ENCODE measurements at regions not wholly inside any gene's neighbourhood (a gene's known extent, or its start where the extent isn't known, plus 50 kb on each side); places are given as distances from the start of the nearest gene placed in this dataset.

GRCh38 chr6:67411036-67411435, 1224.0 kb upstream of the ADGRB3 start:
- TF ChIP-seq, protein P1, sequence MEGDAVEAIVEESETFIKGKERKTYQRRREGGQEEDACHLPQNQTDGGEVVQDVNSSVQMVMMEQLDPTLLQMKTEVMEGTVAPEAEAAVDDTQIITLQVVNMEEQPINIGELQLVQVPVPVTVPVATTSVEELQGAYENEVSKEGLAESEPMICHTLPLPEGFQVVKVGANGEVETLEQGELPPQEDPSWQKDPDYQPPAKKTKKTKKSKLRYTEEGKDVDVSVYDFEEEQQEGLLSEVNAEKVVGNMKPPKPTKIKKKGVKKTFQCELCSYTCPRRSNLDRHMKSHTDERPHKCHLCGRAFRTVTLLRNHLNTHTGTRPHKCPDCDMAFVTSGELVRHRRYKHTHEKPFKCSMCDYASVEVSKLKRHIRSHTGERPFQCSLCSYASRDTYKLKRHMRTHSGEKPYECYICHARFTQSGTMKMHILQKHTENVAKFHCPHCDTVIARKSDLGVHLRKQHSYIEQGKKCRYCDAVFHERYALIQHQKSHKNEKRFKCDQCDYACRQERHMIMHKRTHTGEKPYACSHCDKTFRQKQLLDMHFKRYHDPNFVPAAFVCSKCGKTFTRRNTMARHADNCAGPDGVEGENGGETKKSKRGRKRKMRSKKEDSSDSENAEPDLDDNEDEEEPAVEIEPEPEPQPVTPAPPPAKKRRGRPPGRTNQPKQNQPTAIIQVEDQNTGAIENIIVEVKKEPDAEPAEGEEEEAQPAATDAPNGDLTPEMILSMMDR (IDR thresholded peaks at IDR 0.05; ENCODE audit: borderline replicate concordance, extremely low read depth, low read length, poor library complexity, severe bottlenecking): no peak
- TF ChIP-seq EZH2 (IDR thresholded peaks at IDR 0.05; ENCODE audit: borderline replicate concordance, low read depth, low read length, severe bottlenecking): no peak
